Activated CD8-positive, alpha-beta memory T cell treated with anti-CD3 and anti-CD28 coated beads for 36 hours (primary cell): ENCODE measurements at regions not wholly inside any gene's neighbourhood (a gene's known extent, or its start where the extent isn't known, plus 50 kb on each side); places are given as distances from the start of the nearest gene placed in this dataset.

Source experiments
- CTCF ChIA-PET: fragments of 350-600 bp; sonication (Branson Sonifier 250); formaldehyde crosslinking; loops from one replicate; lab custom pipeline; 2021; ENCODE audit warnings: antibody characterized with exemption; lab: Charles Lee
- POLR2A ChIA-PET: fragments of 350-600 bp; sonication (Branson Sonifier 250); formaldehyde crosslinking; loops from one replicate; lab custom pipeline; 2021; ENCODE audit warnings: antibody characterized with exemption; lab: Charles Lee

DNA sequence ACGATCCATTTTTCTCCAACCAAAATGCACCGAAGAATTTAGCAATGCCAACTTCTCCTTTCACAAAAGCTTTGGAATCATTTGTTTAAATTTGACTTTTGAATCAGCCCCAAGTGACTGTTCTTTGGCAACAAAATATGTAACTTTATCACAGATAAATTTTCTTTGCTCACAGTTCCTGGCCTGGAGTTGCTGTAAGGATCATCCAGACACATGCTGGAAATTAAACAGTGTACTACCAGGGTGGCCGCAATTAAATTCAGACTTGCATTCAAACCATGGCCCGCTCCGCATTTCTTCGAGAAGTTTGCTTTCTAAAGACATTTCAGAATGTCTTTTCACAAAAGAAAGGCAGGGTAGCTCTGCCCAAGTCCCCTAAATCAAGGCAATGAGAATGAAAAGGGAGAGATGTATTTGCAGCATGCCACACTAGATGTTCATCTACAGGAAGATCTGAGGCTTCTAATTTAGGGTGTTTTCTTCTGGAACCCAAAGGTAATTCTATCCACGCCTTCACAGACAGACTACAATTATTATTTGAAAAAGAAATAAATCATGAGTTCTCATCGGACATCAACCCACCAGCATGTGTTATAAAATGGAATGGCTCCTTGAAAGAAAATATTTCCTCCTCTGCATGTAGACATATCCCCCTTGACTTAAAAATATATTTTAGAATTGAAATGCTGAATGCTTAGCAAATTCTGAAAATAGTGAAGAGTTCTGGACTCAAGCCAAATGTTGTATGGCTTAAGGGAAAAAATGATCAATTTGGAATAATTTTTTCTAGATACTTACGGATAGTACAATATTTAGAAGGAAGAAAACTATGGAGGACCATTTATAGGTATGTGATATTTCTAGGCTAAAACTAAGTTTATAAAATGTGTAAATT, 189.7 kb upstream of the BLID start:
- ChIA-PET POLR2A (no interaction called here), CTCF (no interaction called here)

GRCh38 chr11:122304973-122305372, 189.0 kb upstream of the BLID start:
- CTCF ChIA-PET, result no interaction called here
- POLR2A ChIA-PET, result no interaction called here

DNA sequence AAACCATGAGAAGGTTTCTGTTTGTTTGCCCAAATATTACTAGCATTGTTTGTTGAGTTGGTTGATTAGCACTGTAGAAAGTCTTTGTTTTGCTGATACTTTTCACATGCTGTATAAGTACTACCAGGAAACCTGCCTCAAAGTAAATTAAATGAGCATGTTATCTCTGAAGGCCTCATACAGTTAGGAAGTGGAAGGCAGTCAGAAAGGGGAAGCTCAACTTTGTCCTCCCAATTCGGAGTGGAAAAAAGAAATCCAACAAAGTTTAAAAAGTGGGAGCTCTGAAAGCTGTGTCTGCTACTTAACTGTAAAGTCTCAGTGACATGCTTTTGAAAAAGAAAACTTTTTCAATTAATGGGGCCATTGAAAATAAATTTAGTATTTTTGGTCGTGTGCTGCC, 188.3 kb upstream of the BLID start:
- CTCF ChIA-PET, result no interaction called here
- POLR2A ChIA-PET, result no interaction called here

GRCh38 chr11:122294041-122294440, 178.0 kb upstream of the BLID start:
- ChIA-PET POLR2A (no interaction called here), CTCF (no interaction called here)

DNA sequence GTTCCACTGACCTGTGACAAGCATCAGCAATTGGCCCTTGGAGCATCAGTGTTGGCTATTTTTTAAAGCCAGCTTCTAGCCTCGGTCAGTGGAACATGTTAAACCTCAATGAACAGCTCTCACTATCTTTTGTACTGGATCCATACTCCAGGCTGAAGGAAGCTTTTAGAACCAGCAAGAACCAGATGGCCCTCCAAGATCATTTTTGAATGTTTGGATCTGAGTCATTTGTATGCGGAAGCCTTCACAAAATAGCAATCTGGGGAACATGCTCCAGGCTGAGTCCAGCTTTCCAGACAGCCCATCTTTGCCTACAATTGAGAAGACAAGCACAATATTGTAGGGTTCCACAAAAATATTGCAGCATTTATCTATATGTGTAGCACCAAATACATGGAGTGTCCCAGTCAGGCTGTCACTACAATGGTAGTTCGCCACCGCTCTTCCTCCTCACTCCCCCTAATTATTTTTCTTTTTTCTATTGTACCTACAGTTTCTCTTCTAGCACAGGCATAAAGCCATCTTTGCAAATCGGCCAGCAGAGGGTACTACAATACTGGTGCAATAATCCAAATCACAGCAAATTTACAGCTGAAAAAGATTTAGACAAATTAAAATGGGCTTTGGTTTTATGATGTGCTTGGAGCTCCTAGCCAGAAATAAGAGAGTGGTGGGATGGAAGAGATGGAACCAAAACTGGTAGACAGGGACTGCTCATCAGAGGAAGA, 177.4 kb upstream of the BLID start:
- POLR2A ChIA-PET, result no interaction called here
- CTCF ChIA-PET, result no interaction called here

GRCh38 chr11:122287401-122287800, 171.4 kb upstream of the BLID start:
- POLR2A ChIA-PET, result no interaction called here
- CTCF ChIA-PET, result no interaction called here

- ChIA-PET CTCF (no interaction called here), POLR2A (no interaction called here)
Observed at GRCh38 chr11:122285070-122285988, 169.3 kb upstream of the BLID start.

DNA sequence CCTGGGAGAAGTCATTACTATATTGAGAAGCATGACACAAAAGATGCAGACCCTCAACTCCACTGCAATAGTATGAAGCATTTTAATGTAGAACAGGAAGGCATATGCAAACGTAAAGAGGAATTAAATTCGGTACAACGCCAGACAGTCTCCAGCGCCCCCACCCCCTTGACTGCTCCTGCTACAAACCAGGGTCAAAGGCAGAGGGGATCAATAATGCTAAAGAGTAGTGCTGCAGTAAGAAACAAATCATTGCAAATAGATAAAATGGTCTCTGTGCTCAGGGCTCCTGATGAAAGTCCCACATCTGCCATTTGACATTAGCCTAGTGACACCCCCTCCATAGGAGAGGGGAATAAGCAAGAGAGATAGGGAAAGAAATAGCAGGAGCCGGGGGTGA, 164.9 kb upstream of the BLID start:
- ChIA-PET CTCF (no interaction called here), POLR2A (no interaction called here)

- ChIA-PET POLR2A (no interaction called here), CTCF (no interaction called here)
Observed at GRCh38 chr11:122279194-122279593, 163.2 kb upstream of the BLID start.

GRCh38 chr11:122277493-122277892, 161.5 kb upstream of the BLID start:
- POLR2A ChIA-PET, result no interaction called here
- CTCF ChIA-PET, result no interaction called here

DNA sequence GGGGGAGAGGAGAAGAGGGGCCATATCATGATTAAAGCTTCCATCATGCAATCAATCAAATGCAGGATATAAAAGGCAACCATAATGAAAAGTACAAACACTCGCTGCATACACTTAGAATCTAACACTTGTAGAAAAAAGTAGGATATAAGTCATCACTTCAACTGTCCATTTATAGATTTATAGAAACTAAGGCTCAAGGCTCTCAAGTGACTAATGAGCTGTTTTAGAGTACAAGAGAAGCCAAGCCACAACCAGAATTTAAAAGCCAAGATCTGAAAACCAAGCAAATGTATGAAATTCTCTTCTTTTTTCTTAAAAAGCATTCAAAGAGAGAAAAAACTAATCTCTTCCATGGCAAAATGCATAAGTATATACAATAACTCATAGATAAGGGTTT, 160.2 kb upstream of the BLID start:
- CTCF ChIA-PET, result no interaction called here
- POLR2A ChIA-PET, result no interaction called here

DNA sequence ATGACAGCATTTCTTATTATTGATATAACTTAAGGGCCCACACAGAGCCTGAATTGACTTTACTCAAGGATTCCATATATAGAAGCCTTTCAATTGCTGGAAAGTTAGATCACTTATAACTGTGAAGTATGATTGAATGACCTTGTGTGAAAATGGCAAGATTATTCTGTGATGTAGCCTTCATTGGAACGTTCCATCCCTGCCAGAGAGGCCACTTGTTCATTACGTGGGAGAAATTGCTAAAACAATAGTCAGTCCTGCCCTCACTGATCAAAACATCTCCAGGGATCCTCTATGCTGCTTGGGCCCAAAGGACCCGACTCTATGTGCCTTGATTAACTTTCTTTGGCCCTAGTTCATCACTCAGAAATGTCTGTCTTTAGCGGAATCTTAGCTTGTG, 159.5 kb upstream of the BLID start:
- ChIA-PET CTCF (interaction anchor here (0.7 kb wide), 2 partner anchors 280 to 1075 kb away, joined by 3 to 4 read pairs; no protein-coding TSS in a partner anchor), POLR2A (no interaction called here)

DNA sequence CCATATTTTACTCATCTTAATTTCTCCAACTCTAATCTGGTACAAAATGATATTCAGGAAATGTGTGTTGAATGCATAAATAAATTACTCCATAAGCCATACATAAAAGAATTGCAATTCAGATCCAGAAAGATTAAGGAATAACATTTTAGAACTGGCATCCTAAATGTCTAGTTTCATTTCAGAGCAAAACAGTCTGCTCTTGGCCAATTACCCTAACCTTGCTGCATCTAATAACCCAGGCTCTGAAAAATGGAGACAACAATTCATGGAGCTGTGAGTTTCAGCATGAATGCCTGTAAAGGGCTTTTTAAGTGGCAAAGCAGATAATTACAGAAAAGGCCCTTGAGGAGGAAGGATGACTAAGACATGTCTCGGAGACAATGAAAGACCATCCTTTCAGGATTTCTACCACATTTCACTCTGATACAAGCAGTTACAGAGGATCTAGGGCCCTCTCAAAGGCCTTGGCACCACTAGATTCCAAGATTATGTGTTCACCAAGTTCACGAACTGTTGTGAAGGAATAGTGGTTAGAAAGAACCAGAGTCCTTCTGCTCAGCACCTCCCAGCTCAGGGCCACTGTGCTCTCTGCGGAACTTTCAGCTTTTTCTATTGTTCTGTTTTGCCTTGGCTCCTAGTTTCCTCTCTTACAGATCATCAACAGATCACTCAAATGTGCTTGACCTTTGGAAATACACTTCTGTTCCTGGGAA, 157.6 kb upstream of the BLID start:
- ChIA-PET CTCF (no interaction called here), POLR2A (no interaction called here)

- POLR2A ChIA-PET, result no interaction called here
- CTCF ChIA-PET, result no interaction called here
Observed at GRCh38 chr11:122271745-122272144, 155.7 kb upstream of the BLID start.

DNA sequence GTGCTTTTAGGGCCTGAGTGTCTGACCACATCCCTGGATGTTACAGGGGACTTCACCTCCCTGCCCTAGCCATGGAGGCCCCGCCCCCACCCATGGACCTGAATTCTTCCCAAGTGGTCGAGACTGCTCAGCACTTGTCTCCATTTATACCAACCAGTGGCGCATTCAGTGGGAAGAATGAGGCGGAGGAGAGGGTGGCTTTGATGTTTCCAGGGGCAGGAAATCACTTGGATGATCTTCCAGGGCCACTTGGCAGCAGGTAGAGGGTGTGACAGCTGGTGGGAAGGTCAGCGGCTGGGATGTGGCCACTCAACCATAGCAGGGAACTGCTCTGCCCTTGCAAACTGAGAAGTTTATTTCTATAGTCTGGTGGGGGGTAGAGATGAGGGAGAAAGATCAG, 155.1 kb upstream of the BLID start:
- ChIA-PET POLR2A (no interaction called here), CTCF (no interaction called here)

DNA sequence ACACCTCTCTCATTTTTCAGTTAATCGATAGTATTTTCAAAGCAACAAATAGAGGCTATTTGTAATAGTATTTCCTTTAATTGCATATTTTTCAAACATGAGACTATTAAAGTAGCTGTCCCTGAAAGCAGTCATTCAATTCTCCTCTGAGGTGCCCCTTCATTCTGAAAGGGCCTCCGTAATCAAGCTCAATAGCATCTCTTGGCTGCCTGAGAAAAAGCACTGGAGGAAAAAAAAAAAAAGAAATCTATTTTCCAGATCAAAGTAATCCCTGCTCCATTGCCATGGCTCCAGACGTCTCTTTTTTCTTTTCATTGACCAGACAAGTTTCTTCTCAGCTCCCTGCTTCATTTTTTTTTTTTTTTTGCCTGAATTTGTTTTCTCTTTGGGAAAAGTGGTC, 154.5 kb upstream of the BLID start:
- POLR2A ChIA-PET, result no interaction called here
- CTCF ChIA-PET, result no interaction called here

DNA sequence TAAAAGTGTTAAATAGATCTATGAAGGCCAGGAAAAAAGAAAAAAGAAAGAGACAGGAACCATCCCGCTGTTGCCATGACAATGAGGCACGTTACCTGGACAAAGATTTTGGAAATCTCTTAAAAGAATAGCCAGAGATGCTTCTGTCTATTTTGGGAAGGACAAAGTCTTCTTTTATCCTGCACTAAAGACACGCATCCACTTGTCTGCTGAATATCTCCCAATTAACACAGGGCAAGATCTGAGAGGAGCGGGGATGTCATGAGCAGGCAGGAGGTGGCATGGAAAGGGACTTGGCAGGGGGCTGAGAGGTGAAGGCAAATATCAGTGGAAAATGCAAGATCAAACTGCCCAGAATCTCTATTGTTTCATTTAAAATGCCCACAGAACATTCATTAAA, 153.8 kb upstream of the BLID start:
- CTCF ChIA-PET, result no interaction called here

DNA sequence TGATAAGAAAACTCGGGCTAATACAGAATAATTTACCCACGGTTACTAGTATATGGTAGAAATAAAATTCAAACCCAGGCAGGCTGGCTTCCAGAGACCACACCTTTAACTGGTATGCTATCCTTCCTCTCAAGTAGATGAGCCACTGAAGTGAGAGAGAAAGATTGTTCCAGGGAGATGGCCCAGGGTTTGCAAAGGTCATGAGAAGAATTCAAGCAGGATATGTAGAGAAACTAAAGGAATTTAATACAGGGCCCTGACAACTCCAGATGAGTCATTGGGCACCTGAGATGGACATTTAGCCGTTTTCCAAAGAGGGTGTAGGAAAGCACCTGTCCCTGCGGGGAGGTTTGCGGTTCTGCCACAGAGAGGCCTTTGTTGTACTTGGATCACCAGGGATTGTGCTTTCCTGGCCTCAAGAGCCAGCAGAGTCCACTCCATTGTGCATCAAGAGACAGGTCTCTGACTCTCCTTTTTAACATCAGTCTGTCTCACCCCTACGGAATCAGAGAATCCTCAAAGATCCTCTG, 152.7 kb upstream of the BLID start:
- CTCF ChIA-PET, result no interaction called here
- POLR2A ChIA-PET, result no interaction called here

More for the DNA sequence above, 153.8 kb upstream of the BLID start:
- POLR2A ChIA-PET, result no interaction called here

DNA sequence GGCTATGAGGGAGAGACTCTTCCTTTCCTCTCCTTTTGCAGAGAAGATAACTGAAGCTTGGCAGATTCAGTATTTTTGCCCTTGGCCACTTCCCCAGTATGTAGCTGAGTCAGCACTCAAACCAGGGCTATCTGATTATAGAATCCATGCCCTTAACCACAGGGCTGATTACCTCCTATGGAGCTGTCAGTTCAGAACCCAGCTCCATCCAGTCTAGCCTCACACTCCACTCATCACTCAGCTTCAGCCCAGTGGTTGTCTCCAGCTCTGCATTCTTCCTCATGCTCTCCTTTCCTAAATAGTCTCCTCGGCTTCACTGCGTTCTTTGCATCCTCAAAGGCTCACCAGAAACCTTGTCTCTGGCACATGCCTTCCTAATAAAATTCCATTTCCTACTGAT, 151.6 kb upstream of the BLID start:
- ChIA-PET POLR2A (no interaction called here), CTCF (no interaction called here)
